RWPE2 (cell line): ENCODE measurements at regions not wholly inside any gene's neighbourhood (a gene's known extent, or its start where the extent isn't known, plus 50 kb on each side); places are given as distances from the start of the nearest gene placed in this dataset.

Source experiments
- ATAC-seq: fragments of 200-7000 bp; cut with Tn5 transposase; 3 replicates; pipeline ENCODE4 v1.9.1; 2021; ENCODE audit warnings: low read depth
- DNase-seq: peaks from one replicate; pipeline ENCODE4 v3.0.0-alpha.2; 2020; ENCODE audit warnings: low spot score
- H3K27ac ChIP-seq: fragments of 450-650 bp; 2 replicates; pipeline ENCODE4 v1.5.1; 2017; ENCODE audit warnings: mild to moderate bottlenecking; ENCODE audit not compliant: poor library complexity, severe bottlenecking
- H3K27me3 ChIP-seq: fragments of 250-450 bp; sonication (Bioruptor Pico); 2 replicates; pipeline ENCODE4 v1.5.1; 2021; ENCODE audit warnings: mild to moderate bottlenecking, moderate library complexity; ENCODE audit not compliant: insufficient read depth, poor library complexity, severe bottlenecking
- H3K36me3 ChIP-seq: fragments of 250-450 bp; sonication (Bioruptor Pico); 2 replicates; pipeline ENCODE4 v1.5.1; 2020; ENCODE audit warnings: low read depth, mild to moderate bottlenecking, moderate library complexity
- H3K4me1 ChIP-seq: fragments of 250-450 bp; sonication (Bioruptor Pico); 2 replicates; pipeline ENCODE4 v1.5.1; 2021; ENCODE audit warnings: mild to moderate bottlenecking, moderate library complexity; ENCODE audit not compliant: insufficient read depth, poor library complexity, severe bottlenecking
- H3K4me3 ChIP-seq: fragments of 250-450 bp; sonication (Bioruptor Pico); 2 replicates; pipeline ENCODE4 v1.5.1; 2021; ENCODE audit warnings: mild to moderate bottlenecking, moderate library complexity; ENCODE audit not compliant: severe bottlenecking
- H3K9me3 ChIP-seq: fragments of 250-450 bp; sonication (Bioruptor Pico); 2 replicates; pipeline ENCODE4 v1.5.1; 2021; ENCODE audit warnings: mild to moderate bottlenecking, moderate library complexity; ENCODE audit not compliant: severe bottlenecking
- TF ChIP-seq, protein P1 (sequence below): fragments of 450-650 bp; IDR thresholded peaks from one replicate; pipeline ENCODE4 v1.5.1; 2017; ENCODE audit warnings: mild to moderate bottlenecking, moderate library complexity; ENCODE audit not compliant: poor library complexity, severe bottlenecking

DNA sequence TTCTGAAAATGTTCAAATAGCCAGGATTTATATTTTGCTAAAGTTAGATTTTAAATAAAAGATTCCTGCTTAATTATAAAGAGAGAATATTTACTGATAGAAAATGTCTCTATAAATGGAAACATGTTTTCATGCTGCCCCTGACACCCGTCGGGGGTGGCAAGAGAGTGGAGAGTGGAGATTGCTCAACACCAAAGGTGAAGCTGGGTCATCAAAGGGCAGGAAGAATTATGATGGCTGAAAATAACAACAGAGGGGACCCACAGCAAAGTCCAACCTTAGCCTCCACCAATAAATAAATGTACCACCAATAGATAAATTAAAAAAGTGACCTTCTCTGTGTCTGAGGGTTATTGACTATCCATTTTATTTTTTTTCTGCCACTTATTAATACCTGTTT, 326.8 kb upstream of the GYPC start:
- ATAC-seq = no peak
- H3K36me3 ChIP-seq = no peaks in the 10 kb centered on the region
- TF ChIP-seq, protein P1, sequence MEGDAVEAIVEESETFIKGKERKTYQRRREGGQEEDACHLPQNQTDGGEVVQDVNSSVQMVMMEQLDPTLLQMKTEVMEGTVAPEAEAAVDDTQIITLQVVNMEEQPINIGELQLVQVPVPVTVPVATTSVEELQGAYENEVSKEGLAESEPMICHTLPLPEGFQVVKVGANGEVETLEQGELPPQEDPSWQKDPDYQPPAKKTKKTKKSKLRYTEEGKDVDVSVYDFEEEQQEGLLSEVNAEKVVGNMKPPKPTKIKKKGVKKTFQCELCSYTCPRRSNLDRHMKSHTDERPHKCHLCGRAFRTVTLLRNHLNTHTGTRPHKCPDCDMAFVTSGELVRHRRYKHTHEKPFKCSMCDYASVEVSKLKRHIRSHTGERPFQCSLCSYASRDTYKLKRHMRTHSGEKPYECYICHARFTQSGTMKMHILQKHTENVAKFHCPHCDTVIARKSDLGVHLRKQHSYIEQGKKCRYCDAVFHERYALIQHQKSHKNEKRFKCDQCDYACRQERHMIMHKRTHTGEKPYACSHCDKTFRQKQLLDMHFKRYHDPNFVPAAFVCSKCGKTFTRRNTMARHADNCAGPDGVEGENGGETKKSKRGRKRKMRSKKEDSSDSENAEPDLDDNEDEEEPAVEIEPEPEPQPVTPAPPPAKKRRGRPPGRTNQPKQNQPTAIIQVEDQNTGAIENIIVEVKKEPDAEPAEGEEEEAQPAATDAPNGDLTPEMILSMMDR = no peak

DNA sequence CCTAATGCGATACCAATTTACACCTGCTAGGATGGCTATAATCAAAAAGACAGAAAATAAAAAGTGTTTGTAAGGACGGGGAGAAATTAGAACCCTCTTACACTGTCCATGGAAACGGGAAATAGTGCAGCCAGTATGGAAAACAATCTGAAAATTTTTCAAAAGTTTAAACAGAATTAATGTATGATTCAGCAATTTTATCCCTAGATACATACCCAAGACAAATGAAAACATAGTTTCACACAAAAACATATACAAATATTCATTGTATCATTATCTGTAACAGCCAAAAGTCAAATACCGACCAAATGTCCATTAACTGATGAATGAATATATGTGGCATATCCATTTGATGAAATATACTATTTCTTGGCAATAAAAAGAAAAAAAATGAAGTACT, 313.5 kb upstream of the GYPC start:
- H3K27ac ChIP-seq = no peak overlapping the region
- H3K27me3 ChIP-seq = no peaks in the 10 kb centered on the region
- no peak for ATAC-seq
- DNase-seq = no peak
- TF ChIP-seq, protein P1 = no peak
- no peak overlapping the region for H3K4me3 ChIP-seq
- H3K36me3 ChIP-seq = no peaks in the 10 kb centered on the region
- no peaks in the 10 kb centered on the region for H3K9me3 ChIP-seq
- no peaks in the 10 kb centered on the region for H3K4me1 ChIP-seq

More for the DNA sequence above, 326.8 kb upstream of the GYPC start:
- H3K27me3 ChIP-seq = no peaks in the 10 kb centered on the region
- no peaks in the 10 kb centered on the region for H3K9me3 ChIP-seq
- H3K4me1 ChIP-seq = no peaks in the 10 kb centered on the region
- DNase-seq = no peak
- H3K4me3 ChIP-seq = no peak overlapping the region
- no peak overlapping the region for H3K27ac ChIP-seq

DNA sequence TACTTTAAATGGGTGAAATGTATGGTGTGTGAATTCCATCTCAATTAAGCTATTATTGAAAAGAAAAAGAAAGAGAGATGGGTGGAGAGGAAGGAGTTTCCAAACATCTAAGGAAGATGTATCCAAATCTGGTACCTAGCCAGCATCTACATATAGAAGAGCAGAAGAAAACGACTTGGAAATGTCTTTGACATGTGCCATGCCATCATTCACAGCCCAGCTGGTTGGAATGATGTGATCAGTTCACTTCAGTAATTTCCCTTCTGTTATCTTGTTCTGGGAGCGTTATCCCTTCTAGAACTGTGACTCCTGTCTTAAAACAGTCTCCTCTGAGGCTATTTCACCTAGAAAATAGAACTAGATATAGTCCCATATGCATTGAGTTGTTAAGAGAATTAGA, 312.8 kb upstream of the GYPC start:
- no peaks in the 10 kb centered on the region for H3K27me3 ChIP-seq
- no peaks in the 10 kb centered on the region for H3K36me3 ChIP-seq
- H3K9me3 ChIP-seq = no peaks in the 10 kb centered on the region
- no peak for ATAC-seq
- H3K27ac ChIP-seq = no peak overlapping the region
- no peak for DNase-seq
- no peak overlapping the region for H3K4me3 ChIP-seq
- TF ChIP-seq, protein P1 = no peak
- H3K4me1 ChIP-seq = no peaks in the 10 kb centered on the region

DNA sequence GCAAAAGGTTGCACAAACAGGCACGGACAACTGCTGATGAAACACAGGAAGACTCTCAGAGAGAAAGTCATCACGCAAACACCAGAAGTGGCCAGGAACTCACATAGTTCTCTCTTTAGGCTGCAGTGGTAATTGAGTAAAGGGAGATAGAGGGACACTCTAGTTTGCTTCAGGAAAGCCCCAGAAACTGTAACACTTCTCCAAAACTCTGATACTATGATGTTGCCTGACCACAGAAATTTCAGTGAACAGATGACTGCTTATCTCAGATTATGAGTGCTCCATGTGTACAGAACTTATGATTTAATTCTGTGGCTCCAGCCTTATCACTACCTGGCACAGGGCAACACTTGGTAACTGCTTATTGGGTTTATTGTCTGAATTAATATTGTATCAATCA, 311.5 kb upstream of the GYPC start:
- Histone ChIP-seq H3K27ac (no peak overlapping the region), H3K36me3 (no peaks in the 10 kb centered on the region), H3K4me1 (no peaks in the 10 kb centered on the region), H3K9me3 (no peaks in the 10 kb centered on the region), H3K27me3 (no peaks in the 10 kb centered on the region), H3K4me3 (no peak overlapping the region)
- ATAC-seq (no peak), DNase-seq (no peak)
- TF ChIP-seq, protein P1 = no peak

DNA sequence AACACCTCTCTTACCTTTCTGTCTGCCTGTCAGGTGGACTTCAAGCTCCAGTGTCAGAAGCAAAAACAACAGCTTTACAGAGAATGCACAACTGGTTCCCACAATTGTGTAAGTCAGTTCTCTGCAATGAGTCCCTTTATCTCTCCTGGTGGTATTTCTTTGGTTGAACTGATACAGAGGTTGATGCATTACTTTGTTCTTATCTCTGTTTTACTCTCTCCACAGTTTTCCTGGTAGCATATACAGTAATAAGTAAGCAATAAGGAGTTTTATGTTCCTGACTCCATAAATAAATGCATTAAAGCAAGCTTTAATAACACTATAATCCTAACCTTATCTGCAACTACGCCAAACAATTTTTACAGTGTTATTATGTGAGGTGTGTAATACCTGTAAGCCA, 310.3 kb upstream of the GYPC start:
- TF ChIP-seq, protein P1 = no peak
- no peaks in the 10 kb centered on the region for H3K4me1 ChIP-seq
- no peak overlapping the region for H3K27ac ChIP-seq
- ATAC-seq = no peak
- no peak for DNase-seq
- H3K9me3 ChIP-seq = no peaks in the 10 kb centered on the region
- H3K36me3 ChIP-seq = no peaks in the 10 kb centered on the region
- H3K4me3 ChIP-seq = no peak overlapping the region
- no peaks in the 10 kb centered on the region for H3K27me3 ChIP-seq
